Activated naive CD4-positive, alpha-beta T cell treated with anti-CD3 and anti-CD28 coated beads, Interleukin-2, amount 50 U/mL, for 16 hours (primary cell): ENCODE measurements at regions not wholly inside any gene's neighbourhood (a gene's known extent, or its start where the extent isn't known, plus 50 kb on each side); places are given as distances from the start of the nearest gene placed in this dataset.

Source experiments
- DNase-seq: peaks from one replicate; pipeline ENCODE4 v3.0.0-alpha.2; 2020

GRCh38 chr5:77157732-77158532 lies 52.5 kb upstream of the PDE8B start:
- DNase-seq = no peak

DNA sequence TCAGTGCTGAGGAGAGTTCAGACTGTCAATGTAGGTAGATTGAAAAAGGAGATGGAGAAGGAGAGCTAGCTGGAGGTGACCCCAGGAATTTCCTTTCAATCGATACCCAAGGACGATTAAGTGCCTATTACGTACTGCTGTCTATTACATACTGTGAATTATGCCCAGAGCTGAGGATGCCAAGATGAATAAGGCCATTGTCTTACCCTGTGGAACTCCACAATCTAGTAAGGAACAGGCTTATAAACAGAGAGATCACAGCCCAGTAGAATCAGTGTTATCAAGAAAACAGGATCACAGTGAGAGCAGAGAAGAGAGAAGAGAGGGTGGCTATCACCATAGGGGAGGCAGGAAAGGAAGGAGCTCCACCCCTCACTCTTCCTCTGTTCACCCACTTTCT lies 54.1 kb upstream of the PDE8B start:
- DNase-seq = no peak

DNA sequence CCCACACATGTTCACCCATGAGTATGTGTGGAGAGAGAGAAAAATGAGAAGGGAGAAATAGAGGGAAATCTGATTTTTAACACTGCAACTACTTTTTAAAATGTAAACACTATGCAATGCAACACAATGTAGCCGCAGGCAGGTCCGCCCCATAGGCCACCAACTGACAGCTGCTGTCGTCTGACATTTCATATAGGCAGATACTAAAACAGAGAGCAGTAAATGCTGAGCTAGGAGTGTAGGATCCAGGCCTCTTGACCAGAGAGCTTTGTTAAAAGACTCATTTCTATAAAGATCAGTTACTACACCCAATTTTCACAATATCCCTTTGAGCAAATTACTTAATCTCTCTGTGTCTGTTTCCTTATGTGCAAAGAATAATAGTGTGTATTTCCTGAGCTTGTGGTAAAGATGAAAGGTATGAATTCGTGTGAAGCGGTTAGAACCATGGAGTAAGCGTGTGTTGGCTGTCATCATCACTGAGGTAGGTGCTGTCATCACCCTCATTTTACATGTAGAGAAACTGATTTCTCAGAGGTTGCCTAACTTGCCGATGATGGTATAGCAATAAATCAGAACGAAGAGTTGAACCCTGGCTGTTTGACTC lies 55.2 kb upstream of the PDE8B start:
- peak; percentile 16 for DNase-seq

GRCh38 chr5:77152441-77152840 lies 58.0 kb upstream of the PDE8B start:
- no peak for DNase-seq

- no peak for DNase-seq
These were observed 59.0 kb upstream of the PDE8B start for GRCh38 chr5:77151501-77151900.

GRCh38 chr5:77146896-77147295 lies 59.8 kb upstream of the ZBED3 start:
- DNase-seq = no peak

DNA sequence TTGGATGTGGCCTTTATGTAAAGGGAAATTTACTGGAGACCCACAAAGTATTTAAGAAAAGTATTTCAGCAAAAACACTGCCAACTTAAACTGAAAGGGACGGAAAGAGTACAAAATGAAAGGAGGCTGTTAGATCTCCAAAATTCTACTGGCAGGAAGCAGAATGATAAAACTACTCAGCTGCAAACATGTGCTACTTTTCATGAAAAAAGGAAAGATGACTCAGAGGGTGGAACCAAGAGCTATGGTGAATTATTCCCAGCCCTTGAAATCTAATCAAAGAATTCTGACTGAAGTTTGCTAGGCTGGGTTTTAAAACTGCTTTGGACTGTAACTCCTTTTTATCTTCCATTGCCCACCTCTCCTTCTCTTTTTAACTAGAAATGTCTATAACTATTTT lies 58.6 kb upstream of the ZBED3 start:
- DNase-seq = no peak

- no peak for DNase-seq
These were observed 57.7 kb upstream of the ZBED3 start for GRCh38 chr5:77144837-77145139.

DNA sequence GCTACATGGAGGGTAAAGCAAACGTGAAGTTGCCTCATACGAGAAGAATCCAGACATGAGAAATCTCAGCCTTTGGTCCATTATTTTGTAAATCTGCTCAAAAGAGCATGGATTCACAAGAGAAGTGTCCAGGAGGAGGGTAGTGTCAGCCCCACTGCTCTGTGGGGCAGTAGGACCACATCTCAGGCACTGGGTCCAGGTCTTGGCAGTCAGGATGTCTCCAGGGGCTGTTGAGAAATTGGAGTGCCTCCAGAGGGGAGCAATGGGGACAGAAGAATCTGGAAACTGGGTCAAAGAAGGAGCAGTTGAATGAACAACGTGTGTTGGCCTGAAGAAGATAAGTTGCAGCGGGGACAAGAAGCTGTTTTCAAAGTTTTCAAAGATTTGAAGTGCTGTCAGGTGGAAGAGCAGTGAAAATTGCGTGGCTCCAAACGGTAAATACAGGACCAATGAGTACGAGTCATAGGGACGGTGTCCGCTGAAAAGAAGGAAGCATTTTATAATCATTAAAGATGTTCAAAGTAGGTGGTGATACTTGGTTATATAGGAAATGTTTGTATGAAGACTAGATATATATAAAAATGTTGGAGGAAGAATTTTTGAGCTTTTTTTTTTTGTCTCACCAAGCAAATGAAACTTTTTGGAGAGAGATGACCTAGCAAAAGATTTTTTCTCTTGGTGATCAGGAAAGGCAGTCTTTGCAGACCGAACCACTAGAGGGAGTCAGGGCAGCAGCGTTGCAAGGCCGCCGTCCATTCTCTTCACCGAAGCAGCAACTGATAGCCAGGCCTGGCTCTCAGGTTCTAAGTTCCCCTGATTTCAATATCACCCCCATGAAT lies 57.1 kb upstream of the ZBED3 start:
- peak; percentile 61 for DNase-seq

- DNase-seq = no peak
These were observed 53.3 kb upstream of the ZBED3 start for GRCh38 chr5:77140350-77140749.

DNA sequence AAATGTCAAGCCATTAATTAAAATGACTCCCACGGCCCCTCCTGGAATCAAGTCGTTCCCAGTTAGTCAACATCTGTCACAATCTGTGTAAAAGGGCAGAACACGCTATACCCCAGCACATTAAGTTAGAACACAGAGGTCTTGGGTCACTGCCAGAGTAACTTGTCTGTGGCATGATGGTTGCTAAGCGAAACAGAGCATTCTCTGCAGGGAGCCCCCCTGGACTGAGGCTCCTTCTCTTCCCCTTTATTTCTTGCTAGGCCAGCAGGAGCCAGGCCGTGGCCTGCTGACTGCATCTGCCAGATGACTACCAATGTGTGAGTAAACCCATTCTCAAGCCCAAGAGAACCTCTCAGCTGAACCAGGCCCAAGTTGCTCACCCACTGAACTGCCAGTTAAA lies 51.9 kb upstream of the ZBED3 start:
- DNase-seq = no peak
